GM10248 (cell line): ENCODE measurements at regions not wholly inside any gene's neighbourhood (a gene's known extent, or its start where the extent isn't known, plus 50 kb on each side); places are given as distances from the start of the nearest gene placed in this dataset.

Experiments
- CTCF ChIA-PET: fragments of 300-600 bp; sonication (Branson Sonifier 250); formaldehyde crosslinking; extraction: SDS; loops from one replicate; lab custom pipeline; 2021; ENCODE audit warnings: antibody characterized with exemption; lab: Yijun Ruan, JAX
- POLR2A ChIA-PET: fragments of 350-650 bp; sonication (Branson Sonifier 250); formaldehyde crosslinking; extraction: SDS; loops from one replicate; lab custom pipeline; 2020; ENCODE audit warnings: antibody characterized with exemption; lab: Yijun Ruan, JAX
- DNase-seq: peaks from one replicate; pipeline ENCODE4 v3.0.0; 2012; ENCODE audit errors: extremely low spot score
- CTCF ChIP-seq: IDR thresholded peaks from 2 replicates; pipeline ENCODE4 v1.5.1; 2012; ENCODE audit warnings: mild to moderate bottlenecking, low read depth; ENCODE audit errors: extremely low read depth, missing control alignments, control extremely low read depth

- TF ChIP-seq CTCF: no peak
- POLR2A ChIA-PET: no interaction called here
- DNase-seq: no peak
- CTCF ChIA-PET: no interaction called here
These were observed 742.4 kb upstream of the NR2F2 start for GRCh38 chr15:95588056-95588455.

- no peak for DNase-seq
- CTCF ChIA-PET: interaction anchor here (2.4 kb wide), 1 partner anchor 10 kb away, joined by 7 read pairs; no protein-coding TSS in a partner anchor
- TF ChIP-seq CTCF: no peak
- POLR2A ChIA-PET: no interaction called here
These were observed 739.9 kb upstream of the NR2F2 start for GRCh38 chr15:95590533-95591044.

- TF ChIP-seq CTCF: no peak
- DNase-seq: no peak
- ChIA-PET POLR2A (no interaction called here), CTCF (interaction anchor here (2.4 kb wide), 1 partner anchor 10 kb away, joined by 7 read pairs; no protein-coding TSS in a partner anchor)
These were observed 739.2 kb upstream of the NR2F2 start for GRCh38 chr15:95591270-95591669.

GRCh38 chr15:95591886-95592285 lies 738.6 kb upstream of the NR2F2 start:
- CTCF ChIA-PET: interaction anchor here (2.4 kb wide), 1 partner anchor 9 kb away, joined by 7 read pairs; no protein-coding TSS in a partner anchor

GRCh38 chr15:95594496-95594895 lies 736.0 kb upstream of the NR2F2 start:
- no peak for DNase-seq
- no peak for TF ChIP-seq CTCF
- CTCF ChIA-PET: interaction anchor here (1.5 kb wide), 1 partner anchor 8 kb away, joined by 4 read pairs; no protein-coding TSS in a partner anchor
- POLR2A ChIA-PET: no interaction called here

More at GRCh38 chr15:95591886-95592285, 738.6 kb upstream of the NR2F2 start:
- DNase-seq: no peak
- no peak for TF ChIP-seq CTCF
- POLR2A ChIA-PET: no interaction called here

GRCh38 chr15:95595759-95596158 lies 734.7 kb upstream of the NR2F2 start:
- ChIA-PET POLR2A (no interaction called here), CTCF (no interaction called here)
- DNase-seq: no peak
- no peak for TF ChIP-seq CTCF
